ENCODE measurements at regions not wholly inside any gene's neighbourhood (a gene's known extent, or its start where the extent isn't known, plus 50 kb on each side); places are given as distances from the start of the nearest gene placed in this dataset.

DNA sequence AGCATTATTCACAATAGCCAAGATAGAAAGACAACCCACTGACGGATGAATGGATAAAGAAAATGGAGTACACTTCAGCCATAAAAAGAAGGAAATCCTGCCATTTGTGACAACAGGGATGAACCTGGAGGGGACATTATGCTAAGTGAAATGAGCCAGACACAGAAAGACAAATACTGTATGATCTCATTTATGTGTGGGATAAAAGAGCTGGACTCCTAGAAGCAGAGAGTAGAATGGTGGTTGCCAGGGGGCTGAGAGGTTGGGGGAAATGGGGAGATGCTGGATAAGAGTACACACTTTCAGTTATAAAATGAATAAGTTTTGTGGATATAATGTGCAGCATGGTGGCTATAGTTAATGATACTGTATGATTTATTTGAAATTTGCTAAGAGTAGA lies 124.4 kb downstream of the SEC23IP start:
- Histone ChIP-seq H3K9me3 (replicated peaks; ENCODE audit: insufficient read depth, low read length) (no peaks in the 10 kb centered on the region), H3K9ac (ENCODE audit: low read length) (no peak overlapping the region), H2AFZ (ENCODE audit: low read length) (no peak overlapping the region), H4K20me1 (ENCODE audit: insufficient read depth, low read length) (no peaks in the 10 kb centered on the region), H3K79me2 (ENCODE audit: low read length) (no peaks in the 10 kb centered on the region), H3K9me2 (replicated peaks; ENCODE audit: insufficient read depth, low read length) (no peaks in the 10 kb centered on the region), H3K4me3 (ENCODE audit: low read length) (no peak overlapping the region), H3F3A (ENCODE audit: insufficient read depth, low read length) (no peaks in the 10 kb centered on the region), H3K27ac (ENCODE audit: low read length) (no peak overlapping the region), H3K36me3 (replicated peaks; ENCODE audit: insufficient read depth, low read length) (no peaks in the 10 kb centered on the region), H3K4me1 (ENCODE audit: low read length) (no peaks in the 10 kb centered on the region), H3K4me2 (ENCODE audit: low read depth, low read length) (no peak overlapping the region), H3K27me3 (replicated peaks; ENCODE audit: insufficient read depth, low read length) (no peaks in the 10 kb centered on the region)
- no peak for TF ChIP-seq EZH2phosphoT487 (IDR thresholded peaks at IDR 0.05; ENCODE audit: low read length)
- TF ChIP-seq EZH2 (optimal IDR thresholded peaks at IDR 0.05; ENCODE audit: low read depth, low read length), result no peak
- TF ChIP-seq, protein P1, sequence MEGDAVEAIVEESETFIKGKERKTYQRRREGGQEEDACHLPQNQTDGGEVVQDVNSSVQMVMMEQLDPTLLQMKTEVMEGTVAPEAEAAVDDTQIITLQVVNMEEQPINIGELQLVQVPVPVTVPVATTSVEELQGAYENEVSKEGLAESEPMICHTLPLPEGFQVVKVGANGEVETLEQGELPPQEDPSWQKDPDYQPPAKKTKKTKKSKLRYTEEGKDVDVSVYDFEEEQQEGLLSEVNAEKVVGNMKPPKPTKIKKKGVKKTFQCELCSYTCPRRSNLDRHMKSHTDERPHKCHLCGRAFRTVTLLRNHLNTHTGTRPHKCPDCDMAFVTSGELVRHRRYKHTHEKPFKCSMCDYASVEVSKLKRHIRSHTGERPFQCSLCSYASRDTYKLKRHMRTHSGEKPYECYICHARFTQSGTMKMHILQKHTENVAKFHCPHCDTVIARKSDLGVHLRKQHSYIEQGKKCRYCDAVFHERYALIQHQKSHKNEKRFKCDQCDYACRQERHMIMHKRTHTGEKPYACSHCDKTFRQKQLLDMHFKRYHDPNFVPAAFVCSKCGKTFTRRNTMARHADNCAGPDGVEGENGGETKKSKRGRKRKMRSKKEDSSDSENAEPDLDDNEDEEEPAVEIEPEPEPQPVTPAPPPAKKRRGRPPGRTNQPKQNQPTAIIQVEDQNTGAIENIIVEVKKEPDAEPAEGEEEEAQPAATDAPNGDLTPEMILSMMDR (IDR thresholded peaks at IDR 0.05; ENCODE audit: low read length), result no peak
- no peak for DNase-seq

DNA sequence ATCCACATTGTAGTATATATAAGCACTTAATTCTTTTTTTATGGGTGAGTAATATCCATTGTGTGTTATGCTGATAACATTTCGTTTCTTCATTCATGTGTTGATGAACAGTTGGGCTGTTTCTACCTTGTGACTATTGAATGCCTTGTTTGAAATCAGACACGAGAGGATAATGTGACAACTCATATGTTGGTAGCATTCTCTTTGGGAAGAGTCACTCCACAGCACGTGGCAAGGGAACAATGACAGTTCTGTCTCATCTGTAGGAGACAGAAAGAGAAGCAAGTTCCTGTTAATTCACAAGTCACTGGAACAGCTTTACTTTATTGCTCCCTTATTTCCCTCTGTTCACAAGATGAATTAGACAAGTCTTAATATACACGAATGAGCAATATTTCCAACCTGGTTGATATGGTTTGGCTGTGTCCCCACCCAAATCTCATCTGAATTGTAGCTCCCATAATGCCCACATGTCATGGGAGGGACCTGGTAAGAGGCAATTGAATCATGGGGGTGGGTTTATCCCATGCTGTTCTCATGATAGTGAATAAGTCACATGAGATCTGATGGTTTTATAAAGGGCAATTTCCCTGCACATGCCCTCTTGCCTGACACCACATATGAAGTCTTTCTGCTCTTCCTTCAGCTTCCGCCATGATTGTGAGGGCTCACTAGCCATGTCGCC lies 125.3 kb downstream of the SEC23IP start:
- Histone ChIP-seq H3K27me3 (replicated peaks; ENCODE audit: insufficient read depth, low read length) (no peaks in the 10 kb centered on the region), H3K27ac (ENCODE audit: low read length) (no peak overlapping the region), H3K9me3 (replicated peaks; ENCODE audit: insufficient read depth, low read length) (no peaks in the 10 kb centered on the region), H3K4me2 (ENCODE audit: low read depth, low read length) (no peak overlapping the region), H3K36me3 (replicated peaks; ENCODE audit: insufficient read depth, low read length) (no peaks in the 10 kb centered on the region), H3K9ac (ENCODE audit: low read length) (no peak overlapping the region), H4K20me1 (ENCODE audit: insufficient read depth, low read length) (no peaks in the 10 kb centered on the region), H3K9me2 (replicated peaks; ENCODE audit: insufficient read depth, low read length) (no peaks in the 10 kb centered on the region), H3K79me2 (ENCODE audit: low read length) (no peaks in the 10 kb centered on the region), H3K4me3 (ENCODE audit: low read length) (no peak overlapping the region), H3F3A (ENCODE audit: insufficient read depth, low read length) (no peaks in the 10 kb centered on the region), H2AFZ (ENCODE audit: low read length) (no peak overlapping the region), H3K4me1 (ENCODE audit: low read length) (no peaks in the 10 kb centered on the region)
- no peak for DNase-seq
- TF ChIP-seq, protein P1 (IDR thresholded peaks at IDR 0.05; ENCODE audit: low read length), result no peak
- TF ChIP-seq EZH2phosphoT487 (IDR thresholded peaks at IDR 0.05; ENCODE audit: low read length) (no peak), EZH2 (optimal IDR thresholded peaks at IDR 0.05; ENCODE audit: low read depth, low read length) (no peak)

DNA sequence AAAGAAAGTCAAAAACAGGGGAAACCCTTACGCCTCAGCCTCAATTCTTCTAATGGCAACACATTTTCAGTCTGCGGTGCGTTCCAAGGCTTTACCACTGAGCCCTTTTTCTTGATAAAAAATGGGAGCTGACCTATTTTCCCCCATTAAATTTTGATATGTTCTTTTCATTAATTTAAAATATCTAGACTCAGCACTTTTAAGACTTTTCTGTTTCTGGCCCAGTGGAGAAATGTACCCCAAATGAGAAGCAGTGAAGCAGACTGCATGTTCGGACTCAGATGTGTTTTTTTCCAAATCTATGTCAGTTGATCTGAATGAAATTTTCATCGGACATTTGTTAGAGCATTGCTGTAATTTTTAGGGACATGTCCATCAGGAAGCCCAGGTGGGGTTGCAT lies 126.2 kb downstream of the SEC23IP start:
- no peak for DNase-seq
- Histone ChIP-seq H2AFZ (ENCODE audit: low read length) (no peak overlapping the region), H3K9me2 (replicated peaks; ENCODE audit: insufficient read depth, low read length) (no peaks in the 10 kb centered on the region), H3K4me3 (ENCODE audit: low read length) (no peak overlapping the region), H3K27me3 (replicated peaks; ENCODE audit: insufficient read depth, low read length) (no peaks in the 10 kb centered on the region), H3K9me3 (replicated peaks; ENCODE audit: insufficient read depth, low read length) (no peaks in the 10 kb centered on the region), H3K79me2 (ENCODE audit: low read length) (no peaks in the 10 kb centered on the region), H3K4me1 (ENCODE audit: low read length) (no peaks in the 10 kb centered on the region), H3K27ac (ENCODE audit: low read length) (no peak overlapping the region), H4K20me1 (ENCODE audit: insufficient read depth, low read length) (no peaks in the 10 kb centered on the region), H3K4me2 (ENCODE audit: low read depth, low read length) (no peak overlapping the region), H3F3A (ENCODE audit: insufficient read depth, low read length) (no peaks in the 10 kb centered on the region), H3K9ac (ENCODE audit: low read length) (no peak overlapping the region), H3K36me3 (replicated peaks; ENCODE audit: insufficient read depth, low read length) (no peaks in the 10 kb centered on the region)
- TF ChIP-seq, protein P1 (IDR thresholded peaks at IDR 0.05; ENCODE audit: low read length), result no peak
- TF ChIP-seq EZH2 (optimal IDR thresholded peaks at IDR 0.05; ENCODE audit: low read depth, low read length) (no peak), EZH2phosphoT487 (IDR thresholded peaks at IDR 0.05; ENCODE audit: low read length) (no peak)
